Activated T-cell treated with anti-CD3 and anti-CD28 coated beads, Interleukin-2, amount 50 U/mL, for 4 hours (primary cell): ENCODE measurements at regions not wholly inside any gene's neighbourhood (a gene's known extent, or its start where the extent isn't known, plus 50 kb on each side); places are given as distances from the start of the nearest gene placed in this dataset.

Experiments used
- ATAC-seq, 2 donors: fragments of 200-7000 bp; cut with Tn5 transposase; one replicate each; pipeline ENCODE4 v1.10.0; 2021
- DNase-seq: peaks from one replicate; pipeline ENCODE4 v3.0.0-alpha.2; 2020
- H3K27me3 Mint-ChIP-seq: one replicate; pipeline ENCODE4 v1.8.0; 2021; ENCODE audit warnings: low read depth, mixed read lengths
- H3K36me3 Mint-ChIP-seq: one replicate; pipeline ENCODE4 v1.8.0; 2022; ENCODE audit warnings: mixed read lengths; ENCODE audit not compliant: insufficient read depth
- H3K4me1 Mint-ChIP-seq: one replicate; pipeline ENCODE4 v1.8.0; 2021; ENCODE audit warnings: low read depth, mixed read lengths
- H3K4me3 Mint-ChIP-seq: one replicate; pipeline ENCODE4 v1.8.0; 2021; ENCODE audit warnings: mild to moderate bottlenecking, moderate library complexity, mixed read lengths
- H3K9me3 Mint-ChIP-seq: one replicate; pipeline ENCODE4 v1.8.0; 2021; ENCODE audit warnings: mixed read lengths

DNA sequence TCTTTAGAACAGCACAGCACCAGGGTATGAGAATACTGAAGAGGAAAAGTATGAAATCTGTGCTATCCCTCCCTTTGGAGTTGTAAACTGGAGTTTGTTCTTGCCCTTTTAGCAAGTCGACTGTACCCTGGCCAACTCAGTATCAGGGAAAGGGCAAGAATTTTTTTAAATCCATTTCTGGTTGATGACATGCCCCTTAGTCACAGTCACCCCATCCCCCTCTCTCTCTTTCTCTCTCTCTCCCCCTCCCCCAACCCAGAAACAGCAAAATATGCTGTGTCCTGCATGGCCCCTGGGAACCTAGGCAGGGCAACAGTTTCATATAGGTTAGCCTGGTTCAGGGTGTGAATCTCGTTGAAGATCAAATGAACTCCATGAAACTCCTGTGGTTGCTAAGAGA is 177.7 kb upstream of the ADO start:
- no peak overlapping the region for H3K4me3 Mint-ChIP-seq

DNA sequence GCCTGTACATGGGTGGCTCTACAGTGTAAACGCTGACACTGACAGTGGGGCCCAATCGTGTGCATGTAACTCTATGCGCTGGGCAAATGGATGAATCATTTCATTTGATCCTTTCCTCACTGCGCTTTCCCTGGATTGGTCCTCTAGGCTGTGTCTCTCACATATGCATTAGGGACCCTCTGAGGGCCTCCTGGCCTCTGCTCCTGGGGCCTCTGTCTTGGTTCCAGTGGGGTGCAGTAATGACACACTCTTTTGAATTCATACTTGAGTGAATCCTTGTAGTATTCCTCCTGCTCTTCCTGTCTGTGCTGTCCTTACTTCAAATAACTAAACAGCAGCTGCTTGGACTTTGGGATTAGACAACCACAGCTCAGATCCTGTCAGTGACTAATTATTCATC is 176.5 kb upstream of the ADO start:
- H3K9me3 Mint-ChIP-seq: no peaks in the 10 kb centered on the region
- no peak overlapping the region for H3K4me3 Mint-ChIP-seq
- no peak for ATAC-seq
- DNase-seq: no peak
- H3K4me1 Mint-ChIP-seq: peaks cover 24% of the 10 kb centered on the region
- no peaks in the 10 kb centered on the region for H3K27me3 Mint-ChIP-seq
- H3K36me3 Mint-ChIP-seq: no peaks in the 10 kb centered on the region

More for the DNA sequence above, 177.7 kb upstream of the ADO start:
- DNase-seq (no peak), ATAC-seq (peak; percentile 46 to 67)
- no peaks in the 10 kb centered on the region for H3K27me3 Mint-ChIP-seq
- H3K36me3 Mint-ChIP-seq: no peaks in the 10 kb centered on the region
- no peaks in the 10 kb centered on the region for H3K9me3 Mint-ChIP-seq
- H3K4me1 Mint-ChIP-seq: peaks cover 12% of the 10 kb centered on the region

DNA sequence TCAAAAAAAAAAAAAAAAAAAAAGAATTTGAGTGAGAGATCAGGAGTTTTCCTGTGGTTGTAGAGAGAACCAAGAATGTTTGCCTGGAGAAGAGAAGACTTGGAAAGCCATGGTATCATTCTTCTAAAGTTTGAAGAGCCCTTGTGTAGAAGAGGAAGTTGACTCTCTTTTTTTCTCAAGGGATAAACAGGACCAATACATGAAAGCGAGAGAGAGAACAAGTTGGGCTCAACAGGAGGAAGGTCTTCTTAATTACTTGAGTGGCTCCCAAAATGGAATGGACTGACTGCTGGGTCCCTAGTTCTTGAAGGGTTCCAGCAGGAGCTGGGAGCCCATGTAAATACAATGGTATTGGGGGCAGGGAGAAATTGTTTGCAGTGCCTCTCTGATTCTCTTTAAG is 173.3 kb upstream of the ADO start:
- ATAC-seq: no peak
- DNase-seq: no peak
- Mint-ChIP-seq H3K36me3 (no peaks in the 10 kb centered on the region), H3K4me1 (peaks cover 30% of the 10 kb centered on the region), H3K27me3 (no peaks in the 10 kb centered on the region), H3K4me3 (no peak overlapping the region), H3K9me3 (no peaks in the 10 kb centered on the region)

DNA sequence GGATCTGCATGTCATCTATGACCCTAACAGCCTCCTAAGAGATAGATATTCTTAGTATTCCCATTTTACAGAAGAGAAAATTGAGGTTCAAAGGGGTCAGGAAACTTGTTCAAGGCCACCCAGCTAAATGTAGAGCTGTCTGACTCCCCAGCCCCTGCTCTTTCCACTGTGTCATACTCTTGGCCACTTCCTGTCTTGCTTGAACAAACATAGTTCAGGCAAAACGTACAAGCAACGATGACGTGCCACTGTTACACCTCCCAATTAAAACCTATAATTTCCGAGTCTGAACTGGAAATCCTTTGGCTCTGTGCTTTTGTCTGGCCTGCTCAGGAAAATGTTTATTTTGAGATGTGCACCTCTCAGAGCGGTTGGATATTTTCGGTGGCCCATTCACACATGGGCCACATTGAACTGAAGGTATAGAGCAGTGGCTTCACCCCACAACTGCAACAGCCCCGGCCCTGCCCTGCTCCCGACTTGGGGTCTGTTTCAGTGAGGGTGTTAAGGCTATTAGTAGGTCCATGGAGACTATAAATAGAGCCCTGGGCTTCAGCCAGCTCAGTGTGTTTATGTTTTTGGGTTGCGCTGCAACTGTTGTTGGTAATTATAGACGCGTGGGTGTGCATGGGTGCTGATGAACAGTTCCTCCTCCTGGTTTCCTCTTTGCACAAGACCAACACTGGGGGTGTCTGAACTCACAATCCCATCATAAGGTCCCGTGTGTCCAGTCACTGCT is 172.3 kb upstream of the ADO start:
- DNase-seq (peak; percentile 55), ATAC-seq (peak; percentile 73 to 76)
- no peaks in the 10 kb centered on the region for H3K27me3 Mint-ChIP-seq
- peaks cover 26% of the 10 kb centered on the region for H3K4me1 Mint-ChIP-seq
- H3K36me3 Mint-ChIP-seq: no peaks in the 10 kb centered on the region
- H3K9me3 Mint-ChIP-seq: no peaks in the 10 kb centered on the region
- peak overlapping the region; percentile 17 for H3K4me3 Mint-ChIP-seq

DNA sequence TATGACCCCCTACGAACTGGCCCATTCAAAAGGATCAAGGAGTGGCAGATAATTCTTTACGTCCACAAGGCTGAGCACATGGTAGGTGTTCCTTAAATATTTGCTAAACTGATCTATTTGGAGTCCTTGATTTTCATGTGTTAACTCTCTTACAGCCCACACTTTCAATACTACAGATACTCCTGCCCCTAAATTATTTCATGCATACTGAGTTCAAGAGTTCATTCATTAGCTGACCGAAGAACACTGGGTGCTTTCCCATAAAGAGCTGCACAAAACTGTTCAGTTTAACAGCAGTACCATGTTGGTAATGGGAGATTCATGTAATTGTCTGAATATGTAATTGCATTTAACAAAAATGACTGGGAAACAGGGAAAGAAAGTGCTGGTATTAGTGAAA is 170.5 kb upstream of the ADO start:
- Mint-ChIP-seq H3K36me3 (no peaks in the 10 kb centered on the region), H3K4me1 (peaks cover 24% of the 10 kb centered on the region), H3K9me3 (no peaks in the 10 kb centered on the region), H3K27me3 (no peaks in the 10 kb centered on the region), H3K4me3 (no peak overlapping the region)
- DNase-seq (no peak), ATAC-seq (no peak)

DNA sequence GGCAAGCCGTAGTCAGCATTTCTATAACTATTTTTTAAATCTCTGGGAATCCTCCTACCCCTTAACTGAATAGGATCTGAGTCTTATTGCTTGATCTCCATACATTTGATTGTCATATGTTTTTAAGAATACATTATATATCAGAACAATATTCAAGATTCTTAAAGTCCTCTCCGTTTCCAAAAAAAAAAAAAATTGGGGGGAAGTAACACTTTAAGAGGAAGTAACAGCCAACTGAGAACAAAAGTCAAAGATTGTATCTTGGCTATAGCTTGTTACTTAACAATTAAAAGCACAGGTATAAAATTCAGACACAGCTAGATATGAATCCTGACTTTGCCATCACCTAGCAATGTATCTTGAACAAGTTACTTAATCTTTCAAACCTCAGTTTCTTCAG is 169.9 kb upstream of the ADO start:
- DNase-seq (no peak), ATAC-seq (no peak)
- Mint-ChIP-seq H3K4me1 (peaks cover 27% of the 10 kb centered on the region), H3K36me3 (no peaks in the 10 kb centered on the region), H3K27me3 (no peaks in the 10 kb centered on the region), H3K4me3 (no peak overlapping the region), H3K9me3 (no peaks in the 10 kb centered on the region)

DNA sequence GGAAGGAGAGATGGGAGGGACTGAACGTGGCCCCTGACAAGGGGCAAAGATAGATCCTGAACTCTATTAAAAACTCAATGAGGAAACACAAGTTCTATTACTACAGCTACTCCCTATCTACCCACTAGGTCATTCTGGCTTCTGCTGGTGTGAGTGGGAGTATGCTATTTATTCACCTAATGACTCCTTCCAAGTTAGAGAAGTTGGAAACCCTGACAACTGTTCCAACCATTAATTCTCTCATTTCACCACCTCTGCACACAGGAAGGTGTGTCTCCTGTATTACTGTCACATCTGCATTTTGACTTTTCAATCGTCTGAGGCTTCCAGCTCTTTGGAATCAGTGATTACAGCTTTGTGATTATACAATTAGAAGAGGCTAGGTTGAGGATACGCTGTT is 169.4 kb upstream of the ADO start:
- no peaks in the 10 kb centered on the region for H3K36me3 Mint-ChIP-seq
- H3K4me1 Mint-ChIP-seq: peaks cover 28% of the 10 kb centered on the region
- no peaks in the 10 kb centered on the region for H3K9me3 Mint-ChIP-seq
- ATAC-seq (no peak), DNase-seq (no peak)
- H3K27me3 Mint-ChIP-seq: no peaks in the 10 kb centered on the region
- no peak overlapping the region for H3K4me3 Mint-ChIP-seq

DNA sequence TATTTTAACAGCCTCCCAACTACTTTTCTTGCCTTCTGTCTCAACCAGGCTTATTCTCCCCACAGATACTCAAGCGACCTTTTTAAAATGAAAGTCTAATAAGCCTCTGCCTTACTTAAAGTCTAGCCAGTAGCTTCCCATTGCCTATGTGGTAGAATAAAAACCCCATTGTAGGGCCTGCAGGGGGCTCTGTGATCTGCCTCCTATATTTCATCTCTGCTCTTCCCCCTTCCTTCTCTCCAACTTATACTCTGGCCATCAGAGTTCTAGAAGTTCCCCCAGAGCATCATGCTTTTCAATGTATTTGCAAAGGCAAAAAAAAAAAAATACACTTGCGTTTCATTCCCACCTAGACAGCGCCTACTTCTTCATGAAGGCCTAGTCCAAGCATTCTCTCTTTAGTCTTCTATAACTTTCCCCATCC is 167.7 kb upstream of the ADO start:
- Mint-ChIP-seq H3K36me3 (no peaks in the 10 kb centered on the region), H3K27me3 (no peaks in the 10 kb centered on the region), H3K4me3 (no peak overlapping the region), H3K4me1 (peaks cover 22% of the 10 kb centered on the region), H3K9me3 (no peaks in the 10 kb centered on the region)
- DNase-seq (no peak), ATAC-seq (no peak)

DNA sequence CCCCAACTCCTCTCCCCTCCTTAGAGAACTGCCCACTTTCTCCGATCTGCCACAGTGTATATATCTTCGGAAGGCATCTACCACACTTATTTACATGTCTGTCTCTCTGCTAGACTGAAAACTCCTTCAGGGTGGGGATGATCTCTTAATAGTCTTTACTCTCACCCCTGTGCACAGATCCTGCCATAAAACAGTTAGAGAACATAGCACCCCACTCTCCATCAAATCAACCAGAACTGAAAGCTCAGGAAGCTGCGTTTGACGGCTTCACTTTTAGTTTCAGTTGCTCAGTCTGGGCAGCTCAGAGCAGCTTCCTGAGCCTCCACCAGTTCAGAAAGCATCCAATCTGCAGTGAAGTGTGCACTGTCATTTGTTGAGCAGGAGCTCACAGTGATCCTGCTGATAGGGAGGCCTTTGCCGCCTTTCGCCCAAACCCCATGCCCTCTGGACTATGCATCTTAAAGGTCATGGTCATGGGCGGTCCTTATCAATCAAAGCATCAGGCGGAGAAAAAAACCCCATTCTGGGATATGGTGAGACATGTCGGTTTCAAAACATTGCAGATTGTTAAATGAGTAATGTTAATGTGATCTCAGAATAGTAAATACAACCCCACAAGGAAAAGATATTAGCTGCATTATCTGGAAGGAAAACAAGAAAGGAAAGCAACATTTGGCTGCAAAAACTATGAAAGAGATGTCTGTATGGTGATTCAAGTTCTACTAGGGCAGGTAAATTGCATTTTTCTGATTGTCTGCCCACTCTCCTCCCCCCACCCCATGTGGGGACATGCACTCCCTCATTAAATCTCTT is 167.1 kb upstream of the ADO start:
- ATAC-seq: peak; percentile 93 to 95
- Mint-ChIP-seq H3K9me3 (no peaks in the 10 kb centered on the region), H3K4me1 (peaks cover 16% of the 10 kb centered on the region), H3K4me3 (no peak overlapping the region), H3K27me3 (no peaks in the 10 kb centered on the region), H3K36me3 (no peaks in the 10 kb centered on the region)
- peak; percentile 49 for DNase-seq

DNA sequence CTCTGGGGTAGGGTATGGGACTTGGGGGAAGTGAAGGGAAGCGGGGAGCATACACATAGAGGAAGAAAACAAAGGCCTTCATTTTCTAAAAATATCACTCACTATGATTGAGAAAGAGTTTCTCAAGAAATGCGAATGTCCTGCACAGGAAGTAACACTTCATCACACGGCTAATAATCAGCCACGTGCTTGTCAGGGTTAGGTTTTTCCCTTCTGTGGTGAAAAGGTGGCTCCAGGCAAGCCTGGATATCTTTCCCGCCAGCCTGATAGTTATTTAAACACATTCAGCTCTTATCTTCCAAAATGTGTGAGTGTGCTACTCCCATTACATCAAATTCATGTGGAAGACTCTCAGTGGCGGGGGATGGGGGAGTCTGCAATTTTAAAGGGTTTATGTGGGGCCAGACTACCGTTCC is 166.4 kb upstream of the ADO start:
- H3K4me3 Mint-ChIP-seq: peak overlapping the region; percentile 20
- no peak for DNase-seq
- ATAC-seq: no peak
- no peaks in the 10 kb centered on the region for H3K27me3 Mint-ChIP-seq
- peaks cover 10% of the 10 kb centered on the region for H3K4me1 Mint-ChIP-seq
- H3K36me3 Mint-ChIP-seq: no peaks in the 10 kb centered on the region
- no peaks in the 10 kb centered on the region for H3K9me3 Mint-ChIP-seq

DNA sequence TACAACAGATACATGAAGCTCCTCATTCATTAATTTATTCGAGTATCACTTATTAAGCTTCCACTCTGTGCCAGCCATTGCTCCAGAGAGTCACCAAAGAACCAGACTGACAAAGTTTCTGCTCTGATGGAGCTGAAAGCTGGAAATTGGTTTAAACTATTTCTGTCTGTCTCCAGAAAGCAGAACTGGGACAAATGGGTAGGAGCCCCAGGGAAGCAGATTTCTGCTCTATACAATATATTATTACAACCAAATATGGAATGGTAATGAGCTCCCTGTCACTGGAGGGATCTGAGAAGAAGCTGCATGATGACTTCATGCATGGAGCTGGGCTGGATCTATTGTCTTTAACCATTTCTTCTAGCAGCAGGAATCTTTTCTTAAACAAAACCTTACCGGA is 165.4 kb upstream of the ADO start:
- Mint-ChIP-seq H3K9me3 (no peaks in the 10 kb centered on the region), H3K27me3 (no peaks in the 10 kb centered on the region), H3K36me3 (no peaks in the 10 kb centered on the region), H3K4me3 (no peak overlapping the region), H3K4me1 (peaks cover 14% of the 10 kb centered on the region)
- DNase-seq: no peak
- ATAC-seq: no peak

DNA sequence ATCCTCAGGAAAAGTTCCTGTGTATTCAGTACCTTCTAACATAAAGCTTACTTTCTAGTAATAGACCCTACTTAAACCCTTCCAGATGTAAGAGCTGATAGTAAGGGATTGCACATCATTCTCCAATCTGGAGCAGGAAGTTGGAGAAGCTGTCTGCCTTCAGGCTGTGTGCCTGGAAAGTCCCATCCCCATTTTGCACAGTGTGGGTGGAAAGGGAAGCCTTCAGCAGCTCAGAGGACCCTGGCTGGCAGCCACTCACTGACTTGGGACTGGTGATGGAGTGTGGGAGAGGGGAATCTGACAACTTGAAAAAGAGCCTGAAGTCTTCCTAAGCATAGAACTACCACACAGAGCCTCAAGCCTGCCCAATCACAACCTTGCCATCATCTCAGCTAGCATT is 164.1 kb upstream of the ADO start:
- DNase-seq (no peak), ATAC-seq (no peak)
- H3K36me3 Mint-ChIP-seq: no peaks in the 10 kb centered on the region
- H3K4me1 Mint-ChIP-seq: peaks cover 15% of the 10 kb centered on the region
- no peaks in the 10 kb centered on the region for H3K27me3 Mint-ChIP-seq
- no peak overlapping the region for H3K4me3 Mint-ChIP-seq
- no peaks in the 10 kb centered on the region for H3K9me3 Mint-ChIP-seq

DNA sequence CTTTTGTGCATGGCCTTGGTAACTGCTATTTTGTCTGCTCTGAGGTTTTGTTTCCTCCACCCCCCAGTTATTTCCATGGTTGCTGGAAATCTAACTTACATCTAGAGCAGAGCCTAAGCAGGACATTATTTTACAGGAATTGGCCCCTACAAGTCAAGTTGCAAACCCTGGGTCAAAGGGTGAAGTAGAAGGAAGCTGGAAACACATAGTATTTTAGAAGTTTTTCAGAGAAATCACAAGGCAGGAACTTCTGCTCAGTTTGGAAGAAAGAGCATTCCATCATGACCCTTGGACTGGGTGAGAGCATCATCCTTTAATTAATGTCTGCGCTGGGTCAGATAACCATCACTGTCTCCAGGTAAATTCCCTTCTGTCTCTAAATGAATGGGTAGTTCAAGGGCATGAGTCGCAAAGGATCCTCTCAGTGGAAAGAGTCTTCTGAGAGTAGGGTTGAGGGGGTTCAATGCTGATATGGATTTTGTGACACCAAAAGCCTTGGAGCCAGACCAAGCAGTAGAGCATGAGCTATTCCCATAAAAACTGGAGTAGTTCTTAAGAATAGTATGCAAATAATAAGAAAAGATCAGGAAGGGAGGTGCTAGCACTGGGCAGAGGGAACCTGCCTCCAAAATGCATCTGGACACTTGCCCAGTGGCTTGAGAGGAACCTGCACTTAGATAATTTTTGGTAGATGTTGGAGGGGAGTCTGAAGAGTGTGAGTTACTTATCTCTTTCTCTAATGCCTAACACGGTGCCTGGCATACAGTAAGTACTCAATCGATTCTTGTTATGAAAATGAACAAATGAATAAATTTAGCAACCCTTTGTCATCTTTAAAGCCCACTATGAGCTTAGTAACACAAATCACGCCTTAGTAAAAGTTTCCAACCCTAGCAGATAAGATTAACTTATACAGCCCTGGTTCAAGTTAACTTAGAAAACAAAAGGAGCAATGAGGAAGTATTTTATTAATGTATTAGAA is 160.6 kb upstream of the ADO start:
- H3K36me3 Mint-ChIP-seq: no peaks in the 10 kb centered on the region
- no peaks in the 10 kb centered on the region for H3K27me3 Mint-ChIP-seq
- peak; percentile 55 to 58 for ATAC-seq
- H3K4me1 Mint-ChIP-seq: peaks cover 32% of the 10 kb centered on the region
- no peak overlapping the region for H3K4me3 Mint-ChIP-seq
- DNase-seq: no peak
- H3K9me3 Mint-ChIP-seq: no peaks in the 10 kb centered on the region

DNA sequence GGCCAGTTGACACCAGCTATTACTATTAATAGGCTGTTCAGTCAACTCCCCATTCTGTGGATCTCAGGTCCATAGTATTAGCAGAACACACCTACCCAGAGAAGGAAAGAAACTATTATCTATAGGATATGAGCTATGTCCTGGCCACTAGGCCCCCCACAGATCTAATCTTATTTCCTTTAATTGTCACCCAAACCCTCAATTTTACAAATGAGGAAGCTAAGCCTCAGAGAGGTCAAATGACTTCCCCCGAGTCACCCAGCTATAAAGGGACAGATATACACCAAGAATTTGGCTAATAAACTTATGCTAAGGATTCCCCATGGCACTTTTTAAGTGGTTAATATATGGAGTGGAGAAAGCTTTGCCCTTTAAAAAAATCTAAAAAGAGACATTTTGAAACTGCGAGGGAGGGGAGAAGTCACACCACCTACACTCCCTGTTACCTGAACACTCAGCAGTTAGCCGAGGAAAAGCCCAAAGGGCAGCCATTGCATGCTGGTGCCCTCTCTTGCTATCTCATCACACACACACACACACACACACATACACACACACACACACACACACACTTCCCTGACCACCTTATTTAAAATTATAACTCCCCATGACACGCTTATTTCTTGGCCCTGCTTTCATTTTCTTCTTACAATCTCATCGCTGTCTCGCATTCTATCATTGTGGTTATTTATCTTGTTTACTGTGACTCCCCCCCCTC is 157.0 kb upstream of the ADO start:
- peak overlapping the region; percentile 51 for H3K4me3 Mint-ChIP-seq
- DNase-seq (no peak), ATAC-seq (peak; percentile 53 to 74)
- H3K4me1 Mint-ChIP-seq: peaks cover 30% of the 10 kb centered on the region
- no peaks in the 10 kb centered on the region for H3K36me3 Mint-ChIP-seq
- H3K9me3 Mint-ChIP-seq: no peaks in the 10 kb centered on the region
- H3K27me3 Mint-ChIP-seq: no peaks in the 10 kb centered on the region
